ENCODE measurements at regions not wholly inside any gene's neighbourhood (a gene's known extent, or its start where the extent isn't known, plus 50 kb on each side); places are given as distances from the start of the nearest gene placed in this dataset.

DNA sequence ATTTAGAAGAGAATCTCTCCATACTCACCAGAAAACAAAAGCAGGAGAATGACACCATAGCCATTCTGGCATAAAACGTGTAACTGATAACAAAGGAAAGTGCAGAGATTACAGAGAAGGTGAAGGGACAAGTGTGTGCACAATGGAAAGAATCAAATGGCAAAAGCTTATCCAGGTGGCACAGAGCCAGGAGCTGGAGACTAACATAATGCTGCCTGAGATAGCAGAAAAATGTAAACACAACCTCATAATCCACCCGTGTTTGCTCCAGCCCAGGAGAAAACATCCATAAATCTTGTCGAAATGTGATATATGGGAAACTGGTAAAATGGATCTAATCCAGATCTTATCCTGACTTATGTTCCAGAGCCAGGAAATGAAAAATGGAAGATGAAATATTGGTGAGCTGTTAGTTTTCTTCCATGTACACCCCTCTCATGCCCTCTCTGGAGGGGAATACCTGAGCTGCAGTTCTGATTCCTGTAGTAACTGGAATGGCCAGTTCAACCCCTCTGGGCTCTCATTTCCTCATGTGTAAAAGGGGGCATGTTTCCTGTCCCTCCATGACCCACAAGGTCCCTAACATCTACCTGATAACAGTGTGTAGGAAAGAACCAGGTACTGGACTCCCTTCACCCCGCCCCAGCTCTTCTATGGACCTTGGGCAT lies 212.3 kb upstream of the DAPK1 start:
- peak; percentile 70 for DNase-seq (ENCODE audit: low read depth)

DNA sequence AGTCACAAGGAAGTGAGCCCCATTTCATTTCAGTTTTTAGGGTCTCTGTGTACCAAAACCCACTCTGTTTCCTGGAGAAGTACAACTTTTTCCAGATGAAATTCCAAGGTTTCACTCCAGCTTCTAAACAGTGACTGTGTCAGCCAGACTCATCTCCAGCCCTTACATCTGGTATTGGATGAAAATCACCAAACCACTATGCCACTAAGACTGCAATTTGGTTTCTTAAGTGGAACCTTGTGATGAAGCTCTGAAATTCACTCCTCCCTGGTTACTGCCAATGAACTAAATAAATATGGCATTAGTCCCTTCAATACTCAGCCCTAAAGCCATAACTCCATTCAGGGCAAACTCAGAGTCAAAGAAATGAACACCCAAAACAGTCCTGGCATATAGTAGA lies 211.2 kb upstream of the DAPK1 start:
- TF ChIP-seq, protein P1, sequence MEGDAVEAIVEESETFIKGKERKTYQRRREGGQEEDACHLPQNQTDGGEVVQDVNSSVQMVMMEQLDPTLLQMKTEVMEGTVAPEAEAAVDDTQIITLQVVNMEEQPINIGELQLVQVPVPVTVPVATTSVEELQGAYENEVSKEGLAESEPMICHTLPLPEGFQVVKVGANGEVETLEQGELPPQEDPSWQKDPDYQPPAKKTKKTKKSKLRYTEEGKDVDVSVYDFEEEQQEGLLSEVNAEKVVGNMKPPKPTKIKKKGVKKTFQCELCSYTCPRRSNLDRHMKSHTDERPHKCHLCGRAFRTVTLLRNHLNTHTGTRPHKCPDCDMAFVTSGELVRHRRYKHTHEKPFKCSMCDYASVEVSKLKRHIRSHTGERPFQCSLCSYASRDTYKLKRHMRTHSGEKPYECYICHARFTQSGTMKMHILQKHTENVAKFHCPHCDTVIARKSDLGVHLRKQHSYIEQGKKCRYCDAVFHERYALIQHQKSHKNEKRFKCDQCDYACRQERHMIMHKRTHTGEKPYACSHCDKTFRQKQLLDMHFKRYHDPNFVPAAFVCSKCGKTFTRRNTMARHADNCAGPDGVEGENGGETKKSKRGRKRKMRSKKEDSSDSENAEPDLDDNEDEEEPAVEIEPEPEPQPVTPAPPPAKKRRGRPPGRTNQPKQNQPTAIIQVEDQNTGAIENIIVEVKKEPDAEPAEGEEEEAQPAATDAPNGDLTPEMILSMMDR (IDR thresholded peaks at IDR 0.05; ENCODE audit: low read length, missing control alignments): no peak
- DNase-seq (ENCODE audit: low read depth): no peak
- H3K4me3 ChIP-seq (replicated peaks; ENCODE audit: low read depth, low read length): no peak overlapping the region

More for the DNA sequence above, 212.3 kb upstream of the DAPK1 start:
- no peak overlapping the region for H3K4me3 ChIP-seq (replicated peaks; ENCODE audit: low read depth, low read length)
- TF ChIP-seq, protein P1 (IDR thresholded peaks at IDR 0.05; ENCODE audit: low read length, missing control alignments): no peak

DNA sequence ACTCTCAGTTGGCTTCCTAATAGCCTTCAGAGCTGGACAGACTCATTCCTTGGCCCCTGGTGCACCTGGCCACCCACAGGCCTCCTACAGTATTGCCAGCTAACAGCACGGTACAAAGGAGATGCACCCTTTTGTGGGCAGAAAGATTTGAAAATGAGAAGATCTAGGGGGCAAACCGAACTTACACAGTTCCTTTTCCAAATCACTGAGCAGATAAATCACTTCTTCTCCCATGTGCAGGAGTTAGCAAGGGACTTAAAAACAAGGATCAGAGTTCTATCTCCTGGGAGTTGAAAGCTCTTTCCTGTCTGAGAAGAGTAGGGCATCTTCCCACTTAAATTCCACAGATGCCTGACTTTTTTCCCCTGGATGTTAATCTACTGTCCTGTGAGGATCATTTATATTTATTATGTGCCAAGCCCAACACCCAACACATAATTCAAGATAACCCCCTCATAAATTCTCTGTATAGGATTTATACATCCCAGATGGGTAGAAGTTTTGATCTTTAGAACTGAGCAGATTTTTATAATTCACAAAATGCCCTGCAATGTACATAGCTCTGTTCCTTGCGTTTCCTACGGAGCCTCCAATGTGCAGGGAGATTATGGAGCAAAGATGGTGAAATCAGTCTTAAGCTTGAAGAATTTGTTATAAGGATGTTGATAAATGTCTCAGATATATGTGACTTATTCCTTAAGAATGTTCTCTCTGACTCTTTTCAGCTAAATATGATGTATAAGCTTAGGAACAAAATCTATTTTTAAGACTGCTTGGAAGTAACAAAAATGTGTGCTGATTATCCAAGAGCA lies 207.2 kb upstream of the DAPK1 start:
- peak; percentile 91 for DNase-seq (ENCODE audit: low read depth)
- no peak overlapping the region for H3K4me3 ChIP-seq (replicated peaks; ENCODE audit: low read depth, low read length)
- TF ChIP-seq, protein P1 (IDR thresholded peaks at IDR 0.05; ENCODE audit: low read length, missing control alignments): peak; percentile 55

GRCh38 chr9:87292449-87293191 lies 205.0 kb upstream of the DAPK1 start:
- TF ChIP-seq, protein P1 (IDR thresholded peaks at IDR 0.05; ENCODE audit: low read length, missing control alignments): no peak
- DNase-seq (ENCODE audit: low read depth): peak; percentile 38
- no peak overlapping the region for H3K4me3 ChIP-seq (replicated peaks; ENCODE audit: low read depth, low read length)

DNA sequence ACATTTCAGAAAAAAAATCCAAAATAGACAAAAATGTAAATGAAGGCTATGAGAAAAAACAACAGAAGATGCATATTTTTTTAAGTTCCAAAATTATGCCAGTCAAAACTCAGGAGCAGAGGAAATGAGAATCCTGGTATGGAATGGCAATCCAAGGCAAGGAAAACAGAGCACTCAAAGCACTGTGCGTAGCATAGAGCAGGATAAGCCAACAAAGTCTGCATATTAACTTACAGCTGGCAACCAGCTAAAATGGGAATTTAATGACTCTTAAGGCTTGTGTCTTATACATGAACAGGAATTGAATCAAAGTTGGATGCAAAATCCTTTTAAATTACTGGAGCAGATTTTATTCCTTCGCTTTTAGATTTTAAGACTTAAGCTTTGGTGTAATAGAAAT lies 203.5 kb upstream of the DAPK1 start:
- DNase-seq (ENCODE audit: low read depth): no peak
- TF ChIP-seq, protein P1 (IDR thresholded peaks at IDR 0.05; ENCODE audit: low read length, missing control alignments): no peak
- H3K4me3 ChIP-seq (replicated peaks; ENCODE audit: low read depth, low read length): no peak overlapping the region

GRCh38 chr9:87300915-87301314 lies 196.8 kb upstream of the DAPK1 start:
- no peak for DNase-seq (ENCODE audit: low read depth)
- TF ChIP-seq, protein P1 (IDR thresholded peaks at IDR 0.05; ENCODE audit: low read length, missing control alignments): no peak
- no peak overlapping the region for H3K4me3 ChIP-seq (replicated peaks; ENCODE audit: low read depth, low read length)
